MM.1S (cell line): ENCODE measurements at regions not wholly inside any gene's neighbourhood (a gene's known extent, or its start where the extent isn't known, plus 50 kb on each side); places are given as distances from the start of the nearest gene placed in this dataset.

Experiments
- EZH2 ChIP-seq: fragments of 300-600 bp; sonication (generic); optimal IDR thresholded peaks from 2 replicates; pipeline ENCODE3; 2017; ENCODE audit warnings: low read depth, mild to moderate bottlenecking, antibody characterized with exemption, low read length, mixed read lengths
- EZH2phosphoT487 ChIP-seq: fragments of 300-600 bp; sonication (generic); IDR thresholded peaks from 2 replicates; pipeline ENCODE4 v1.6.1; 2018; ENCODE audit warnings: antibody characterized with exemption, low read length
- TF ChIP-seq, protein P1 (sequence below): fragments of 300-600 bp; sonication (generic); IDR thresholded peaks from 2 replicates; pipeline ENCODE4 v1.5.1; 2016; ENCODE audit warnings: antibody characterized with exemption, low read length, mixed read lengths

GRCh38 chr5:7274203-7274602 lies 121.7 kb upstream of the ADCY2 start:
- TF ChIP-seq EZH2 (no peak), EZH2phosphoT487 (no peak)
- TF ChIP-seq, protein P1, sequence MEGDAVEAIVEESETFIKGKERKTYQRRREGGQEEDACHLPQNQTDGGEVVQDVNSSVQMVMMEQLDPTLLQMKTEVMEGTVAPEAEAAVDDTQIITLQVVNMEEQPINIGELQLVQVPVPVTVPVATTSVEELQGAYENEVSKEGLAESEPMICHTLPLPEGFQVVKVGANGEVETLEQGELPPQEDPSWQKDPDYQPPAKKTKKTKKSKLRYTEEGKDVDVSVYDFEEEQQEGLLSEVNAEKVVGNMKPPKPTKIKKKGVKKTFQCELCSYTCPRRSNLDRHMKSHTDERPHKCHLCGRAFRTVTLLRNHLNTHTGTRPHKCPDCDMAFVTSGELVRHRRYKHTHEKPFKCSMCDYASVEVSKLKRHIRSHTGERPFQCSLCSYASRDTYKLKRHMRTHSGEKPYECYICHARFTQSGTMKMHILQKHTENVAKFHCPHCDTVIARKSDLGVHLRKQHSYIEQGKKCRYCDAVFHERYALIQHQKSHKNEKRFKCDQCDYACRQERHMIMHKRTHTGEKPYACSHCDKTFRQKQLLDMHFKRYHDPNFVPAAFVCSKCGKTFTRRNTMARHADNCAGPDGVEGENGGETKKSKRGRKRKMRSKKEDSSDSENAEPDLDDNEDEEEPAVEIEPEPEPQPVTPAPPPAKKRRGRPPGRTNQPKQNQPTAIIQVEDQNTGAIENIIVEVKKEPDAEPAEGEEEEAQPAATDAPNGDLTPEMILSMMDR = no peak
